VCaP (cell line): ENCODE measurements at regions not wholly inside any gene's neighbourhood (a gene's known extent, or its start where the extent isn't known, plus 50 kb on each side); places are given as distances from the start of the nearest gene placed in this dataset.
A peak's percentile ranks its signal among the peaks of the same experiment; 100 is the strongest.

ENCODE experiments used
- H3K27ac ChIP-seq: fragments of 450-650 bp; 2 replicates; pipeline ENCODE4 v1.5.1; 2017
- TF ChIP-seq, protein P1 (sequence below): fragments of 450-650 bp; conservative IDR thresholded peaks from 2 replicates; pipeline ENCODE4 v1.5.1; 2017; ENCODE audit warnings: mild to moderate bottlenecking, moderate library complexity

DNA sequence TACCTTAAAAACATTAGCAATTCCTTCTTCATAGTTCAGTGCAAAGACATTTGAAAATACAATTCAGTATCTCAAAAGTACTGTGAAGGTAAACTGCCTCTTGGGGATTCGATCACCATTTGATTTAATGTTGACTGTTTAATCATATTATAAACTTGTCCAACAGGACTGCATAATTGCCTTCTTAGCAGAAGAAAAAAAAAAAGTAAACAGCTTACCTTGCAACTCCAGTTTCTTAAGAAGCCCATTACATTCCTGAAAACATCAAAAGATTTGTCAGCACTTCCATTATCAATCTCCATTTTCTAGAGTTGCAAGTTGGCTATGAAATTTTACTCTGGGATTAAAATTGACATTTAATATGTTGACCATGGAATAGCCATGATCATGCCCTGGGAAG is 1154.6 kb downstream of the OLFM4 start:
- TF ChIP-seq, protein P1, sequence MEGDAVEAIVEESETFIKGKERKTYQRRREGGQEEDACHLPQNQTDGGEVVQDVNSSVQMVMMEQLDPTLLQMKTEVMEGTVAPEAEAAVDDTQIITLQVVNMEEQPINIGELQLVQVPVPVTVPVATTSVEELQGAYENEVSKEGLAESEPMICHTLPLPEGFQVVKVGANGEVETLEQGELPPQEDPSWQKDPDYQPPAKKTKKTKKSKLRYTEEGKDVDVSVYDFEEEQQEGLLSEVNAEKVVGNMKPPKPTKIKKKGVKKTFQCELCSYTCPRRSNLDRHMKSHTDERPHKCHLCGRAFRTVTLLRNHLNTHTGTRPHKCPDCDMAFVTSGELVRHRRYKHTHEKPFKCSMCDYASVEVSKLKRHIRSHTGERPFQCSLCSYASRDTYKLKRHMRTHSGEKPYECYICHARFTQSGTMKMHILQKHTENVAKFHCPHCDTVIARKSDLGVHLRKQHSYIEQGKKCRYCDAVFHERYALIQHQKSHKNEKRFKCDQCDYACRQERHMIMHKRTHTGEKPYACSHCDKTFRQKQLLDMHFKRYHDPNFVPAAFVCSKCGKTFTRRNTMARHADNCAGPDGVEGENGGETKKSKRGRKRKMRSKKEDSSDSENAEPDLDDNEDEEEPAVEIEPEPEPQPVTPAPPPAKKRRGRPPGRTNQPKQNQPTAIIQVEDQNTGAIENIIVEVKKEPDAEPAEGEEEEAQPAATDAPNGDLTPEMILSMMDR, result no peak
- no peak overlapping the region for H3K27ac ChIP-seq

DNA sequence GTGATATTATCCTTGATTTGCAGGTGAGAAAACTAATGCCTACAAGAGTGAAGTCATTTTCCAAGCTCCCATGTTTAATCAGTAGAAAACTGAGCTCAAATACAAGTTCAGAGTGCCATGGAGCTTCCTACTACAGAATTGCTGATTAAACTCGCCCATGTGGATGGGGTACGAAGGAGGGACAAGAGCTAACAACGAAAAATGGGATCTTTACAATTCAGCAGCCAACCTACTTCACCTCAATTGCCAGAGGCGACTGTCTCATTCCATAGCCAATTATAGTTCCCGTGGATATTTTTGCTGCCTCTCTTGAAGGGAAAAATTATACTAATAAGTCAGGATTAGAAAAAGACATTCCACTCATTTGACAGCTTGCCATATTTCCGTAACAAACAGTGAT is 1155.1 kb downstream of the OLFM4 start:
- TF ChIP-seq, protein P1, result no peak
- no peak overlapping the region for H3K27ac ChIP-seq

DNA sequence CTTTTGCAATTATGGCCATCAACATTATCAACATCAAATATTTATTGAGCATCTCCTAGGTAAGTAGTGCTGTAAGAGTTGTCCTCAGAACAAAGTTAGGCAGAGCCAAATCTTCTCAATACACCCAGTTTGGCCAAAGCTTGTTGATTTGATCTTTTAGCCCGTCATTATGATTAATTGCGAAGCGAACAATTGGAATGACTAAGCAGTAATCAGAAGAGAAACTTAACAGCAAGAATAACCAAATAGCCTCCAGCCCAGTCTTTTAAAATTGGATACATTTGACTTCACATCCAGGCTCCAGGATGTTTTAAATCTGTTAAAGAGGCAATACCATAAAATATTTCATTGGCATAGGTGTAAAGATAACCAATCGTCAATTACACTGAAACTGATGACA is 1156.0 kb downstream of the OLFM4 start:
- H3K27ac ChIP-seq, result no peak overlapping the region
- TF ChIP-seq, protein P1, result no peak

DNA sequence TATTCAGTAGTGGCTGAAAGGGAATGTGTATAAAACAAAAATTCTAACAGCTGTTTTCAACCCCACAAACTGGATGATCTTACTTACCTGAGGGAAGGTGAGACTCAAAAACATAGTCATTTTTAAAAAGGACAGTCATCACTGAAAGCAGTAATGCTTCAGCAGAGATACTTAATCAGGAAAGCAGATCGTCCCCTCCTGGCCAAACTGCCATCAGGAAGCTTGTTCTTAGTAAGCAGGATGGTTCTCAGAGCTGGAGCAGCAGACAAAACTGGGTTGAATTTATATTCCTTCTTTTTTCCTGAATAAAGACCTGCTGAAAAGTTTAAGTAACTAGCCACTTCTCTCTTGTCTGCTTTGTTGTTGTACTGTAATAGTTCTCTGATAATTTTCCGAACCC is 1156.5 kb downstream of the OLFM4 start:
- no peak overlapping the region for H3K27ac ChIP-seq
- TF ChIP-seq, protein P1, result no peak

DNA sequence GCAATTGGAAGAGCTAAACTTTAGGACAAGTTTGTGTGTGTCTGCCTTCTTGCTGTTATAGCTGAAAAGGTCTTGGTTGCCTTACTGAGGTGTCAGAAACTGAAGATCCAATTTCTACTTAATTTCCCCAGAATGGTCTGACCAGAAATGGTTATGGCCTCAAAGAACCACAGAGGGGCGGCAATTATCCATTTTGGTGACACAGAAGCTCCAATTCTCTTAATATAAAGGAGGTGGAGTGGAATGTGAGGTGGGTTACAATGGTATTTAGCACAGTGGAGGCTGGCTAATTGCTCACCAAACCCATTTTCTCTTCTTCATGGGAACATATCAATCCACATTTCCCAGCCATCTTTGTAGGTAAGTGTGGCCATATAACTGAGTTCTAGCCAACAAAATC is 1157.2 kb downstream of the OLFM4 start:
- TF ChIP-seq, protein P1, result 0 out of 2 replicates have a peak, but pooled peaks have one; percentile 32
- no peak overlapping the region for H3K27ac ChIP-seq

DNA sequence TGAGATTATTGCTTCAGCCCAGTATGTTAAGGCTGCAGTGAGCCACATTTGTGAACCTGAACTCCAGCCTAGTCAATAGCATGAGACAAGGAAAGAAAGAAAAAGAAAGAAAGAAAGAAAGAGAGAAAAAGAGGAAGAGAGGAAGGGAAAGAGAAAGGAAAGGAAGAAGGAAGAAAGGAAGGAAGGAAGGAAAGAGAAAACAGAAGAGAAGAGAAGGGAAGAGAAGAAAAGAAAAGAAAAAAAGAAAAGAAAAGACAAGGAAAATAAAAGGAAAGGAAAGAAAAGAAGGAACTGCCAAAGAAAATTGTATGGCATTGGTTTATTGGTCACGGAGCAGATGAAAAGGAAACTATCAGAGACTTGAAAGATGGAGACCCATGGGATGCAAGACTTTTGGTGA is 1158.8 kb downstream of the OLFM4 start:
- TF ChIP-seq, protein P1, result no peak

DNA sequence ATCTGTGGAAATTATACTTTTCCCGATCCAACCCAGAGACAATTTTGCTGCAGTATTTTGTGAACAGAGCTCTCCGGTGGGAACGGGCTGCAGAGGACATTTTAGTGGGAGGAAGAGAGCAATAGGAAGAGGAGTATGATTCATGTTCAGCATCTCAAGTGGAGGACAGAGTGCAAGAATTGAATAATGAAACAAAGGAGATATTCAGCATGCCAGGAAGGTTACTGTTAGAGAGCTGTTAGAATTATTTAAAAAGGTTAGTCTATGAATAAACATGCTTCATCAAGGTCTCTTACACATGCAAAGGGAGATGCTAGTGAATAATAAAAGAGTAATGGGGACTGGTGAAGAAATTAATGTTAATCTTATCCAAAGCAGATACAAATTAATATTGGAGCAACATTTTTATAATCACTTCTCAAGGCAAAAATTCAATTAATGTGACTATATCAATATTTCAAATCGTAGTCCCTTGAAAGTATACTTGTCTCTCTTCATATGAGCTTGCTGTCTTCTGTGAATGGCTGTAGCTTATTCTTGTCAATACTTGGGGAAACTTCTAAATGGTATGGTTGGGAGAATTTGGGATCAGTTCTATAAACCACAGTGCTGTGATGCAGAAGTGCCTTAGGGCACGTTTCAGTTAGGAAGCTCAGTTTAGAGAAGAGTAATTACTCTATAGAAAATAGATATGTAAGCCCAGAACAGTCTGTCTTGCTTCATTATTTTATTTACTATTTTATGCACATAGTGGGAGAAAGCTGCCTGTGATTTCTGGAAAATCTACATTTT is 1165.8 kb downstream of the OLFM4 start:
- no peak overlapping the region for H3K27ac ChIP-seq
- TF ChIP-seq, protein P1, result no peak

More for the DNA sequence above, 1158.8 kb downstream of the OLFM4 start:
- no peak overlapping the region for H3K27ac ChIP-seq
